UCSD-AML1 (cell line): ENCODE measurements at regions not wholly inside any gene's neighbourhood (a gene's known extent, or its start where the extent isn't known, plus 50 kb on each side); places are given as distances from the start of the nearest gene placed in this dataset.

Experiments
- DNase-seq: peaks from one replicate; lab custom pipeline; 2025; ENCODE audit not compliant: unreplicated experiment; lab: John Stamatoyannopoulos, UW

- DNase-seq = no peak
Observed at GRCh38 chr5:23368393-23368792, 139.0 kb upstream of the PRDM9 start.

GRCh38 chr5:23367874-23368273, 139.5 kb upstream of the PRDM9 start:
- no peak for DNase-seq

- no peak for DNase-seq
Observed at GRCh38 chr5:23353286-23353685, 154.1 kb upstream of the PRDM9 start.

- DNase-seq = no peak
Observed at GRCh38 chr5:23352446-23352845, 155.0 kb upstream of the PRDM9 start.

GRCh38 chr5:23343121-23343520, 164.3 kb upstream of the PRDM9 start:
- DNase-seq = no peak

GRCh38 chr5:23332650-23333251, 174.7 kb upstream of the PRDM9 start:
- DNase-seq = no peak

GRCh38 chr5:23330726-23331125, 176.7 kb upstream of the PRDM9 start:
- no peak for DNase-seq

GRCh38 chr5:23319901-23320300, 187.5 kb upstream of the PRDM9 start:
- DNase-seq = no peak

- DNase-seq = no peak
Observed at GRCh38 chr5:23318960-23319359, 188.4 kb upstream of the PRDM9 start.

- no peak for DNase-seq
Observed at GRCh38 chr5:23318166-23318565, 189.2 kb upstream of the PRDM9 start.

GRCh38 chr5:23316060-23316591, 191.3 kb upstream of the PRDM9 start:
- DNase-seq = no peak

- DNase-seq = no peak
Observed at GRCh38 chr5:23314827-23315226, 192.6 kb upstream of the PRDM9 start.

GRCh38 chr5:23305055-23305454, 202.4 kb upstream of the PRDM9 start:
- no peak for DNase-seq

GRCh38 chr5:23303836-23304235, 203.6 kb upstream of the PRDM9 start:
- DNase-seq = no peak

GRCh38 chr5:23303435-23303834, 204.0 kb upstream of the PRDM9 start:
- DNase-seq = no peak

- peak; percentile 1 for DNase-seq
Observed at GRCh38 chr5:23302438-23302837, 205.0 kb upstream of the PRDM9 start.

GRCh38 chr5:23289162-23289561, 218.2 kb upstream of the PRDM9 start:
- no peak for DNase-seq

GRCh38 chr5:23284656-23285055, 222.8 kb upstream of the PRDM9 start:
- no peak for DNase-seq

- no peak for DNase-seq
Observed at GRCh38 chr5:23274171-23274570, 233.2 kb upstream of the PRDM9 start.

GRCh38 chr5:23269981-23270380, 237.4 kb upstream of the PRDM9 start:
- no peak for DNase-seq

- DNase-seq = no peak
Observed at GRCh38 chr5:23268136-23268535, 239.3 kb upstream of the PRDM9 start.

GRCh38 chr5:23260621-23261020, 246.8 kb upstream of the PRDM9 start:
- DNase-seq = no peak

- no peak for DNase-seq
Observed at GRCh38 chr5:23257656-23258055, 249.8 kb upstream of the PRDM9 start.
